AG04450 (cell line): ENCODE measurements at regions not wholly inside any gene's neighbourhood (a gene's known extent, or its start where the extent isn't known, plus 50 kb on each side); places are given as distances from the start of the nearest gene placed in this dataset.

Source experiments
- CTCF ChIA-PET: fragments of 300-600, 350-600 bp; formaldehyde crosslinking; extraction: SDS; loops from one replicate; lab custom pipeline; 2022; ENCODE audit warnings: antibody characterized with exemption, inconsistent platforms; lab: Charles Lee
- POLR2A ChIA-PET: fragments of 350-600 bp; formaldehyde crosslinking; extraction: SDS; loops from one replicate; lab custom pipeline; 2021; ENCODE audit warnings: antibody characterized with exemption, inconsistent platforms; lab: Yijun Ruan, JAX
- DNase-seq: peaks from one replicate; pipeline ENCODE4 v3.0.0-alpha.2; 2011; ENCODE audit warnings: low read depth, low spot score
- H3K27ac ChIP-seq: one replicate; pipeline ENCODE4 v1.5.1; 2012; ENCODE audit warnings: low read depth, low read length, control low read depth
- H3K27me3 ChIP-seq: one replicate; pipeline ENCODE4 v1.6.0; 2012; ENCODE audit warnings: low read length; ENCODE audit not compliant: control insufficient read depth, insufficient read depth
- H3K4me3 ChIP-seq: 2 replicates; pipeline ENCODE4 v1.5.1; 2011; ENCODE audit warnings: mild to moderate bottlenecking, low read depth, low read length, control low read depth
- H3K9me3 ChIP-seq: 2 replicates; pipeline ENCODE4 v1.5.1; 2012; ENCODE audit warnings: low read length; ENCODE audit not compliant: control insufficient read depth, insufficient read depth
- TF ChIP-seq, protein P1 (sequence below): IDR thresholded peaks from 2 replicates; pipeline ENCODE4 v1.5.1; 2011; ENCODE audit warnings: low read depth, low read length, control low read depth, inconsistent platforms

DNA sequence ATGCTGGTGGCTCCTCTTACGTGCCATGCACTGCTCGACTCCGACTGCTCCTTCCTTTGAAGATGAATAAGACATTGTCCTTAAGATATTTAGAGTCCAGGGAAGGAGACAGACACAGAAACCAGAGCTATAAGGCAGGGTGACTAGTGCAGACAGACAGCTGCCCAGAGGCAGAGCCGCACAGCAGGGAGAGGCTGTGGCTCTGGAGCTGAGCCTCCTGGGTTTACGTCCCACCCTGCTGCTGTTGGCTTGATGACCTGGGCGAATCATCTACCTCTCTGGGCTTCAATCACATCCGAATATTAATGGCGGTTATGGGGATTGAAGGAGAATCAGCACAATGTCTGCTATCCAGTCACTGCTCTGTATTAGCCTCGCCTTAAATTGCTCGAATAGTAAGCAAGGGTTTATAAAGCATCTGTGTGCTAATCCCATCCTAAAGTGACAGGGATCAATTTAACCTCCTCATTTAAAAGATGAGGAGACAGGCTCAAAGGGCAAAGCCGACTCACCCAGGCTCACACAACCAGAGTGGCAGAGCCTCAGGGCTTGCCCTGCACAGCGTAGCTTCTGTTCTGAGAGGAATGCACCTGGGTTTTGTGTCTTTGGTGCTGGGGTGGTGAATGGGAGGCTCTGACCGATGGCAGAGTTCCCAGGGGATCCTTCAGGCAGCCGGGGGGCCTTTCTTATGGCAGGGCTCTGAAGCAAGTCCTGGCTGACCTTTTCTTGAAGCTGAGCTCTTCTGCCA, 284.1 kb downstream of the MYCN start:
- no peaks in the 10 kb centered on the region for H3K27me3 ChIP-seq
- ChIA-PET CTCF (no interaction called here), POLR2A (no interaction called here)
- no peak overlapping the region for H3K4me3 ChIP-seq
- TF ChIP-seq, protein P1, sequence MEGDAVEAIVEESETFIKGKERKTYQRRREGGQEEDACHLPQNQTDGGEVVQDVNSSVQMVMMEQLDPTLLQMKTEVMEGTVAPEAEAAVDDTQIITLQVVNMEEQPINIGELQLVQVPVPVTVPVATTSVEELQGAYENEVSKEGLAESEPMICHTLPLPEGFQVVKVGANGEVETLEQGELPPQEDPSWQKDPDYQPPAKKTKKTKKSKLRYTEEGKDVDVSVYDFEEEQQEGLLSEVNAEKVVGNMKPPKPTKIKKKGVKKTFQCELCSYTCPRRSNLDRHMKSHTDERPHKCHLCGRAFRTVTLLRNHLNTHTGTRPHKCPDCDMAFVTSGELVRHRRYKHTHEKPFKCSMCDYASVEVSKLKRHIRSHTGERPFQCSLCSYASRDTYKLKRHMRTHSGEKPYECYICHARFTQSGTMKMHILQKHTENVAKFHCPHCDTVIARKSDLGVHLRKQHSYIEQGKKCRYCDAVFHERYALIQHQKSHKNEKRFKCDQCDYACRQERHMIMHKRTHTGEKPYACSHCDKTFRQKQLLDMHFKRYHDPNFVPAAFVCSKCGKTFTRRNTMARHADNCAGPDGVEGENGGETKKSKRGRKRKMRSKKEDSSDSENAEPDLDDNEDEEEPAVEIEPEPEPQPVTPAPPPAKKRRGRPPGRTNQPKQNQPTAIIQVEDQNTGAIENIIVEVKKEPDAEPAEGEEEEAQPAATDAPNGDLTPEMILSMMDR = no peak
- no peak overlapping the region for H3K27ac ChIP-seq
- peaks cover 77% of the 10 kb centered on the region for H3K9me3 ChIP-seq
- no peak for DNase-seq

DNA sequence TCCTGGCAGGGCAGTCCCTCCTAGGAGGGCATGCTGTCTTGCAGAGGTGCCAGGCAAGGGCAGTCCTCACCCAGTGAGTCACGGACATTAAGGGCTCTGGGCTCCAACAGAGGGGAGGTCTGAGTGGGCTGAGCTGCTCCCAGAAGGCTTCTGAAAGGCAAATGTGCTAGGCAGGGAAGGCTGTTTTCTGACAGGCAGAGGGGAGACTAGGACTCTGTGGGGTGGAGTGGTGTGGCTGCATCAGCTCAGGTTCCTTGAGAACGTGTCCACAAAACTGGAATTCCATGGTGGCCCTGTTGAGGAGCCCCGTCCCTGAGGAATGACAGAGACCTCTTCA, 283.5 kb downstream of the MYCN start:
- DNase-seq = no peak
- H3K9me3 ChIP-seq = peaks cover 80% of the 10 kb centered on the region
- CTCF ChIA-PET = no interaction called here
- TF ChIP-seq, protein P1 = no peak
- no peak overlapping the region for H3K27ac ChIP-seq
- H3K4me3 ChIP-seq = no peak overlapping the region
- POLR2A ChIA-PET = no interaction called here
- no peaks in the 10 kb centered on the region for H3K27me3 ChIP-seq

DNA sequence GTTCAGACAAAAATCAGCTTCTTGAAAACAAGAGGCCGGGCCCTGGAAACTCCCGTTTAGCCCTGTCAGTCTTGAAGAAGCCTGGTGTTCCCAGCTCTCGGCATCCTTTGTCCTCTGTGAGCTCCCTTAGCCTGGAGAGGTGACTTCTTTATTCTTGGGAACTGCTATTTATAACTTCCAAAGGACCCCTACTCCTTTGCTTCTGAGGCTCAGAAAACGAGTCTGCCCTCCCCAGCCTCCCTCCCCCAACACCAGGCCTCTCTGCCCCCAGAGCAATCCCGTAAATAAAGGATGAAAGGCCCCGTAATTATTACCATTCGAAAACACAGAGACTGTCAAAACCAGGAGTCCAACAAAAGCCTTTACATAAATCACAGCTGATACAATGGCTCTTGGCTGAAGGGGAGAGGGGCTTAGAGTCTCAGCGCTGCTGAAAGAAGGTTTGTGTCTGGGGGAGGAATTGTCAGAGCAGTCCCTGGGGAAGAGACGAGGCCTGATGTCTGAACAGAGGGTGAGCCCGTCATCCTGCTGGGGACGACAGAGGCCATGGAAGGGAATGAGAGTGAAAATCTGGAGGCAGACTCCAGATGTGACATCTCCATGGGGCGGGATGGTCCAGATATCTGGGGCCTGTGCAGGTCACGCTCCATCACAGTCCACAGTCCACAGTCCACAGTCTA, 283.0 kb downstream of the MYCN start:
- Histone ChIP-seq H3K27ac (no peak overlapping the region), H3K27me3 (no peaks in the 10 kb centered on the region), H3K9me3 (peaks cover 83% of the 10 kb centered on the region), H3K4me3 (no peak overlapping the region)
- no peak for DNase-seq
- ChIA-PET CTCF (no interaction called here), POLR2A (no interaction called here)
- TF ChIP-seq, protein P1 = no peak

DNA sequence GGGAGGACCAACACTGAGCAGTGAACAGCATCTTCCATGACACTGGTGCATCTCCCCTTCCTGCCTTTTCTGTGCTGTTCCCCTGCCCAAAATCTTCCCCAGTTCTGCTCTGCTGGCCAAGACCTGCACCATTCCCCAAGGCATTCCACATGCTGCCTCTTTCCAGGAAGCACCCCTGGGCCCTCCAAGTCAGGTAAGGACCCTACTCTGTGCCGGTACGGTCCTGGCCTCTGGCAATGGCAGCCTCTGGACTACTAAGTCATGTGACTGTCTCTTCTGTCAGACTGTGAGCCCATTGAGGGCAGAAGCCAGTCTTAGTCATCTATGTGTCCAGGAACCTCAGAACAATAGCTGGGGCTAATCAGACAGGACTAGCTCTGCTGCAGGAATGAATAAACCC, 282.0 kb downstream of the MYCN start:
- TF ChIP-seq, protein P1 = no peak
- ChIA-PET POLR2A (no interaction called here), CTCF (no interaction called here)
- Histone ChIP-seq H3K4me3 (no peak overlapping the region), H3K9me3 (peaks cover 85% of the 10 kb centered on the region), H3K27me3 (no peaks in the 10 kb centered on the region), H3K27ac (no peak overlapping the region)
- DNase-seq = no peak

DNA sequence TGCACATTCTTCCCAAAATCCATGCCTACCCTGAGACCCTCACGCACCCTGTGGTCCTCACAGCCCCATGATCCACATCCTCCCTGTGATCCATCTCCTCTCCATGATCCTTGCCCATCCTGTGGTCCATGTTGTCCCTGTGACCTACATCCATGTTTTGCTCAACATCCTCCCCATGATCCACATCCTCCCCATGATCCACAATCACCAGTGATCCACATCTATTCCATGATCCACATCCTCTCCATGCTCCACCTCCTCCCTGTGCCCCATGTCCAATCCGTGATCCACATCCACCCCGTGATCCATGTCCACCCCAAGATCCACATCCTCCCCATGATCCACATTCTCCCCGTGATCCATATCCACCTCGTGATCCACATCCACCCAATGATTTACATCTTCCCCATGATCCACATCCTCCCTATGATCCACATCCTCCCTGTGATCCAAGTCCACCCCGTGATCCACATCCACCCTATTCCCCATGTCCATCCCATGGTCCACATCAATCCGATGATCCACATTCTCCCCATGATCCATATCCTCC, 281.2 kb downstream of the MYCN start:
- no peak overlapping the region for H3K4me3 ChIP-seq
- H3K27me3 ChIP-seq = no peaks in the 10 kb centered on the region
- H3K9me3 ChIP-seq = peaks cover 83% of the 10 kb centered on the region
- TF ChIP-seq, protein P1 = no peak
- H3K27ac ChIP-seq = no peak overlapping the region
- ChIA-PET POLR2A (no interaction called here), CTCF (no interaction called here)
- no peak for DNase-seq
